AG04449 (cell line): ENCODE measurements at regions not wholly inside any gene's neighbourhood (a gene's known extent, or its start where the extent isn't known, plus 50 kb on each side); places are given as distances from the start of the nearest gene placed in this dataset.

Experiments
- CTCF ChIA-PET: fragments of 350-600 bp; formaldehyde crosslinking; extraction: SDS; loops from one replicate; lab custom pipeline; 2021; ENCODE audit warnings: antibody characterized with exemption; lab: Yijun Ruan, JAX
- POLR2A ChIA-PET: fragments of 400-600, 350-600 bp; formaldehyde crosslinking; extraction: SDS; loops from one replicate; lab custom pipeline; 2020; ENCODE audit warnings: antibody characterized with exemption, inconsistent platforms; lab: Yijun Ruan, JAX
- DNase-seq: peaks from one replicate; pipeline ENCODE4 v3.0.0-alpha.2; 2010; ENCODE audit warnings: low read depth, low spot score
- H3K4me3 ChIP-seq: 2 replicates; pipeline ENCODE4 v1.5.1; 2011; ENCODE audit warnings: low read depth, mild to moderate bottlenecking, control low read depth, low read length
- TF ChIP-seq, protein P1 (sequence below): IDR thresholded peaks from one replicate; pipeline ENCODE4 v1.5.1; 2011; ENCODE audit warnings: mild to moderate bottlenecking, moderate library complexity, low read length, control low read depth, inconsistent platforms; ENCODE audit not compliant: insufficient read depth; ENCODE audit errors: missing control alignments

GRCh38 chrX:121456315-121456714, 408.9 kb downstream of the GLUD2 start:
- CTCF ChIA-PET: no interaction called here
- no peak overlapping the region for H3K4me3 ChIP-seq
- POLR2A ChIA-PET: no interaction called here
- DNase-seq: no peak
- TF ChIP-seq, protein P1, sequence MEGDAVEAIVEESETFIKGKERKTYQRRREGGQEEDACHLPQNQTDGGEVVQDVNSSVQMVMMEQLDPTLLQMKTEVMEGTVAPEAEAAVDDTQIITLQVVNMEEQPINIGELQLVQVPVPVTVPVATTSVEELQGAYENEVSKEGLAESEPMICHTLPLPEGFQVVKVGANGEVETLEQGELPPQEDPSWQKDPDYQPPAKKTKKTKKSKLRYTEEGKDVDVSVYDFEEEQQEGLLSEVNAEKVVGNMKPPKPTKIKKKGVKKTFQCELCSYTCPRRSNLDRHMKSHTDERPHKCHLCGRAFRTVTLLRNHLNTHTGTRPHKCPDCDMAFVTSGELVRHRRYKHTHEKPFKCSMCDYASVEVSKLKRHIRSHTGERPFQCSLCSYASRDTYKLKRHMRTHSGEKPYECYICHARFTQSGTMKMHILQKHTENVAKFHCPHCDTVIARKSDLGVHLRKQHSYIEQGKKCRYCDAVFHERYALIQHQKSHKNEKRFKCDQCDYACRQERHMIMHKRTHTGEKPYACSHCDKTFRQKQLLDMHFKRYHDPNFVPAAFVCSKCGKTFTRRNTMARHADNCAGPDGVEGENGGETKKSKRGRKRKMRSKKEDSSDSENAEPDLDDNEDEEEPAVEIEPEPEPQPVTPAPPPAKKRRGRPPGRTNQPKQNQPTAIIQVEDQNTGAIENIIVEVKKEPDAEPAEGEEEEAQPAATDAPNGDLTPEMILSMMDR: no peak

DNA sequence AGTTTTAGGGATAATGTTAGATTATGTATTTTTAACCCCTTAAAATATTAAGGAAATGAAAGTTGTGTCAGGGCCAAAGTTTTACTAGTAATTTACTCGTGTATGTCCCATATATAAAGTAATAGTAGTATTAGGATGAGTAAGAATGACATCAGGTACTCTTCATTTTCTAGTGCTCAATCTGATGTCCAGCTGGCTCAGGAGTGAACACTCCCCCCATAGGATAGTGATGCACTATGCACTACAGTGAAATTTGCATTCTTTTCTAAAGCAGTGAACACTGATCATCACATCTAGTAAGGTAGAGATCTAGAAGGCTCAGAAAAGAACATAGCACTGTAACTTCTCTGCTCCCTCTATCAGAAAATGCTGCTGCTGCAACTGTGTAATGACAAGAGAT, 409.7 kb downstream of the GLUD2 start:
- TF ChIP-seq, protein P1: no peak
- ChIA-PET CTCF (no interaction called here), POLR2A (no interaction called here)
- H3K4me3 ChIP-seq: no peak overlapping the region
- DNase-seq: no peak

- DNase-seq: no peak
- ChIA-PET CTCF (no interaction called here), POLR2A (no interaction called here)
- no peak overlapping the region for H3K4me3 ChIP-seq
- TF ChIP-seq, protein P1: no peak
Measured at GRCh38 chrX:121479406-121479805, 432.0 kb downstream of the GLUD2 start.

- TF ChIP-seq, protein P1: no peak
- CTCF ChIA-PET: no interaction called here
- POLR2A ChIA-PET: no interaction called here
- no peak for DNase-seq
- H3K4me3 ChIP-seq: no peak overlapping the region
Measured at GRCh38 chrX:121496966-121497365, 449.6 kb downstream of the GLUD2 start.

DNA sequence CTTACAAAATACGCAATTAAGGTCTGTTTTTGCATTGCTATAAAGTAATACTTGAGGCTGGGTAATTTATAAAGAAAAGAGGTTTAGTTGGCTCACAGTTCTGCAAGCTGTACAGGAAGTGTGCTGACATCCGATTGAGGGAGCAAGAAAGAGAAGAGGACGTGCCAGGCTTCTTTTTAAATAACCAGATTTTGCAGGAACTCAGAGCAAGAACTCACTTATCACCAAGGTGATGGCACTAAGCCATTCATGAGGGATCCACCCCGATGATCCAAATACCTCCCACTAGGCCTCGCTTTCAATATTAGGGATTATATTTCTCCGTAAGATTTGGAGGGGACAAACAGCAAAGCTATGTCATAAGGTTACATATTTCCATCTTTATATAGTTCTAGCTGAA, 456.7 kb downstream of the GLUD2 start:
- no peak overlapping the region for H3K4me3 ChIP-seq
- ChIA-PET POLR2A (no interaction called here), CTCF (no interaction called here)
- no peak for DNase-seq
- TF ChIP-seq, protein P1: no peak

DNA sequence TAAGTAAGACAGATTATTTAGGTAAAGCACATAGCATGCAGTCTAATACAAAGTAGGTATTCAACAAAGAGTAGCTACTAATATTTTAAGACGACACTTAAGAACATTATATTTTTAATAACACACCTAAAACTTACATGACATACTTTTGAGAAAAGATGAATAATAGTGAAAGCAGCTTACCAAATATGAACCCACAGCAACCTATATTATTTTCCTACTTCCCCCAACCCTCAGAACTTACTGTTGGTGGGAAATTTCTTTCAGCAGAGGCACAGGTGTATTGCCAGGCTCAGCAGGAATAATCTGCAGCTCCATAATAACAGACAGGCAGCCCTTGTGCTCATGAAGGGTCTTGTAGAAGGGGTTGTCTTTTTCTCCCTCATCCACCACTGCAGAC, 498.9 kb downstream of the GLUD2 start:
- no peak for DNase-seq
- CTCF ChIA-PET: no interaction called here
- POLR2A ChIA-PET: no interaction called here
- no peak overlapping the region for H3K4me3 ChIP-seq
- TF ChIP-seq, protein P1: no peak

GRCh38 chrX:121558886-121559285, 511.5 kb downstream of the GLUD2 start:
- ChIA-PET POLR2A (no interaction called here), CTCF (no interaction called here)
- no peak overlapping the region for H3K4me3 ChIP-seq
- no peak for DNase-seq
- TF ChIP-seq, protein P1: no peak
